HepG2 (cell line): ENCODE measurements at regions not wholly inside any gene's neighbourhood (a gene's known extent, or its start where the extent isn't known, plus 50 kb on each side); places are given as distances from the start of the nearest gene placed in this dataset.

Source experiments
- ATAC-seq: fragments of 200-7000 bp; cut with Tn5 transposase; 3 replicates; pipeline ENCODE4 v1.9.1; 2020; ENCODE audit warnings: mild to moderate bottlenecking, moderate library complexity
- BruUV-seq: library from RNA; stranded (reverse); fragments of 400-500 nt; replicated peaks from 2 replicates; lab custom pipeline; 2021; lab: Mats Ljungman, UMichigan
- CTCF ChIA-PET: fragments of 300-600 bp; formaldehyde crosslinking; extraction: SDS; loops from one replicate; lab custom pipeline; 2021; ENCODE audit warnings: low total read pairs, inconsistent platforms, low intra/inter-chr PET ratio; lab: Yijun Ruan, JAX
- POLR2A ChIA-PET: fragments of 350-600 bp; sonication (Branson Sonifier 250); formaldehyde crosslinking; loops from one replicate; lab custom pipeline; 2020; ENCODE audit warnings: antibody characterized with exemption, inconsistent platforms; lab: Yijun Ruan, JAX
- DNase-seq: peaks from one replicate; pipeline ENCODE4 v3.0.0-alpha.2; 2015; ENCODE audit warnings: low spot score
- FAIRE-seq: peaks from 3 replicates; lab custom pipeline; 2011; peaks lifted over from hg19 to GRCh38; lab: Jason Lieb, UNC
- H2AFZ ChIP-seq: one replicate; pipeline ENCODE4 v1.6.1; 2011; ENCODE audit warnings: low read length, inconsistent platforms
- H3K27ac ChIP-seq: fragments of 300-600 bp; 3 replicates; pipeline ENCODE4 v1.8.0; 2011; ENCODE audit warnings: mixed run types, mild to moderate bottlenecking, mixed read lengths, low read length, inconsistent platforms; ENCODE audit not compliant: insufficient read depth; ENCODE audit errors: extremely low read length
- H3K27me3 ChIP-seq, 2 experiments: fragments of 200-600 bp in 1 of 2; 2 replicates in 1 of 2; 3 replicates in 1 of 2; pipeline versions ENCODE4 v1.6.0 to v1.8.0; 2011; ENCODE audit warnings: low read length in 2 of 2, mild to moderate bottlenecking in 2 of 2, moderate library complexity in 2 of 2, inconsistent platforms in 1 of 2; ENCODE audit not compliant: insufficient read depth in 2 of 2, control insufficient read depth in 1 of 2
- H3K36me3 ChIP-seq, 2 experiments: fragments of 200-600 bp in 1 of 2; replicated peaks in 1 of 2; 2 replicates in 1 of 2; 3 replicates in 1 of 2; pipeline versions ENCODE4 v1.5.1 to v1.8.0; 2011; ENCODE audit warnings: low read length in 2 of 2, inconsistent platforms in 1 of 2; ENCODE audit not compliant: insufficient read depth in 2 of 2, control insufficient read depth in 1 of 2
- H3K4me1 ChIP-seq: 2 replicates; pipeline ENCODE4 v1.5.1; 2012; ENCODE audit warnings: low read length, inconsistent platforms; ENCODE audit not compliant: insufficient read depth
- H3K4me2 ChIP-seq: 2 replicates; pipeline ENCODE4 v1.6.0; 2011; ENCODE audit warnings: low read depth, low read length, inconsistent platforms
- H3K4me3 ChIP-seq, 3 experiments: fragments of 200-600 bp in 1 of 3; sonication (generic), shearing (Covaris generic) in 1 of 3; replicated peaks in 1 of 3; 2 replicates each; pipeline ENCODE4 v1.5.1; 2011 to 2016; ENCODE audit warnings: low read length in 3 of 3, inconsistent platforms in 2 of 3, low read depth in 2 of 3, mild to moderate bottlenecking in 2 of 3, control low read depth in 1 of 3, mixed read lengths in 1 of 3; ENCODE audit not compliant: insufficient read depth in 1 of 3
- H3K79me2 ChIP-seq: one replicate; pipeline ENCODE4 v1.6.1; 2011; ENCODE audit warnings: low read length, inconsistent platforms; ENCODE audit not compliant: insufficient read depth
- H3K9ac ChIP-seq: 2 replicates; pipeline ENCODE4 v1.6.0; 2011; ENCODE audit warnings: mild to moderate bottlenecking, low read depth, low read length, inconsistent platforms; ENCODE audit not compliant: insufficient read depth
- H3K9me3 ChIP-seq: 2 replicates; pipeline ENCODE4 v1.5.1; 2012; ENCODE audit warnings: mild to moderate bottlenecking, low read length
- H4K20me1 ChIP-seq: 2 replicates; pipeline ENCODE4 v1.6.0; 2011; ENCODE audit warnings: inconsistent platforms, mild to moderate bottlenecking, low read length, moderate library complexity; ENCODE audit not compliant: insufficient read depth
- DBP ChIP-seq: sonication (generic); formaldehyde crosslinking; IDR thresholded peaks from 2 replicates; pipeline ENCODE4 v1.4.0; 2020; ENCODE audit warnings: missing genetic modification reagents; ENCODE audit errors: not compliant biosample characterization
- SNAI1 ChIP-seq: sonication (generic); formaldehyde crosslinking; IDR thresholded peaks from 2 replicates; pipeline ENCODE4 v1.5.0; 2020; ENCODE audit warnings: mild to moderate bottlenecking, missing genetic modification reagents, borderline replicate concordance
- SNAPC2 ChIP-seq: sonication (generic); formaldehyde crosslinking; IDR thresholded peaks from 2 replicates; pipeline ENCODE4 v1.8.1; 2022; ENCODE audit warnings: mild to moderate bottlenecking, missing genetic modification reagents
- TAF1 ChIP-seq: sonication (generic); formaldehyde crosslinking; IDR thresholded peaks from 2 replicates; pipeline ENCODE4 v1.4.0; 2020; ENCODE audit warnings: missing genetic modification reagents
- THAP9 ChIP-seq: sonication (generic); formaldehyde crosslinking; IDR thresholded peaks from 2 replicates; pipeline ENCODE4; 2020; ENCODE audit warnings: missing genetic modification reagents, mild to moderate bottlenecking, borderline replicate concordance
- YY1 ChIP-seq: IDR thresholded peaks from 2 replicates; pipeline ENCODE4 v1.6.1; 2011; ENCODE audit warnings: low read length, low read depth, moderate library complexity, mild to moderate bottlenecking; ENCODE audit not compliant: insufficient read depth, insufficient replicate concordance
- ZFP62 ChIP-seq: sonication (generic); formaldehyde crosslinking; IDR thresholded peaks from 2 replicates; pipeline ENCODE4 v1.4.0; 2020; ENCODE audit warnings: missing genetic modification reagents
- ZFY ChIP-seq: sonication (generic); formaldehyde crosslinking; IDR thresholded peaks from 2 replicates; pipeline ENCODE4 v1.4.0; 2020; ENCODE audit warnings: missing genetic modification reagents
- ZNF138 ChIP-seq: sonication (generic); formaldehyde crosslinking; IDR thresholded peaks from 2 replicates; pipeline ENCODE4 v1.5.0; 2020; ENCODE audit warnings: mild to moderate bottlenecking, low read depth, missing genetic modification reagents
- ZNF142 ChIP-seq: sonication (generic); formaldehyde crosslinking; IDR thresholded peaks from 2 replicates; pipeline ENCODE4 v1.4.0; 2020; ENCODE audit warnings: missing genetic modification reagents
- ZXDC ChIP-seq: sonication (generic); formaldehyde crosslinking; IDR thresholded peaks from 2 replicates; pipeline ENCODE4 v1.5.0; 2020; ENCODE audit warnings: mild to moderate bottlenecking, missing genetic modification reagents
- WGBS: methylation state at CpG from one replicate; pipeline ENCODE4 v1.1.6; 2017; ENCODE audit warnings: low lambda C conversion rate; 5-methylcytosine and 5-hydroxymethylcytosine counted together
- in situ Hi-C: cut with HindIII; loops from 2 replicates; pipeline ENCODE4 v1.10.0; 2017; ENCODE audit warnings: low pct_unique_long_range_greater_than_20kb; ENCODE audit not compliant: extremely low pct_ligation_motif_present
- intact Hi-C: fragments of 100-400 bp; cut with micrococcal nuclease; formaldehyde crosslinking; loops from one replicate; pipeline ENCODE4 v1.10.0; 2022; ENCODE audit not compliant: unreplicated experiment

- TF ChIP-seq THAP9 (CRISPR knock-in tag) = no peak
- TF ChIP-seq YY1 = no peak
- TF ChIP-seq TAF1 (CRISPR knock-in tag) = no peak
Observed at GRCh38 chr5:1966461-1966860, 83.7 kb upstream of the IRX4 start (continued).

GRCh38 chr5:1965925-1966324 is 83.2 kb upstream of the IRX4 start:
- BruUV-seq = no TSS peak
- CTCF ChIA-PET = no interaction called here
- TF ChIP-seq DBP (CRISPR knock-in tag) = no peak
- TF ChIP-seq ZFY (CRISPR knock-in tag) = no peak
- TF ChIP-seq SNAPC2 (CRISPR knock-in tag) = no peak
- TF ChIP-seq ZNF142 = no peak
- no peak for TF ChIP-seq ZXDC (CRISPR knock-in tag)
- TF ChIP-seq ZFP62 (CRISPR knock-in tag) = no peak
- no peak for TF ChIP-seq ZNF138 (CRISPR knock-in tag)
- no peak for TF ChIP-seq SNAI1 (CRISPR knock-in tag)

More at GRCh38 chr5:1965925-1966324, 83.2 kb upstream of the IRX4 start:
- no peak for DNase-seq
- intact Hi-C loops = no loop called here
- no peaks in the 10 kb centered on the region for H3K9me3 ChIP-seq
- no peak overlapping the region for H2AFZ ChIP-seq
- H4K20me1 ChIP-seq = no peaks in the 10 kb centered on the region
- in situ Hi-C loops = no loop called here
- H3K9ac ChIP-seq = no peak overlapping the region
- no peak overlapping the region for H3K4me2 ChIP-seq
- no peak overlapping the region for H3K27ac ChIP-seq
- no peak overlapping the region for H3K4me3 ChIP-seq
- H3K79me2 ChIP-seq = no peaks in the 10 kb centered on the region
- ATAC-seq = no peak
- H3K36me3 ChIP-seq = no peaks in the 10 kb centered on the region
- POLR2A ChIA-PET = no interaction called here
- no peaks in the 10 kb centered on the region for H3K4me1 ChIP-seq
- no peak for FAIRE-seq
- WGBS = 13% methylated on average over 5 of the region's 7 CpGs
- H3K27me3 ChIP-seq = peaks cover 3 to 39% of the 10 kb centered on the region in 2 experiments; a peak in 4 of 5 replicates
